Stimulated activated CD8-positive, alpha-beta memory T cell treated with anti-CD3 and anti-CD28 coated beads, Interleukin-15, amount 100 ng/mL, for 4 hours (primary cell): ENCODE measurements at regions not wholly inside any gene's neighbourhood (a gene's known extent, or its start where the extent isn't known, plus 50 kb on each side); places are given as distances from the start of the nearest gene placed in this dataset.
"Not testable (repeated sequence)": the region's sequence is repeated elsewhere in the genome, so short reads cannot be mapped to it uniquely, and the experiment has no call there.

Experiments used
- DNase-seq, 2 donors: peaks; one replicate each; pipeline ENCODE4 v3.0.0-alpha.2; 2020; ENCODE audit warnings: low read depth in 2 of 2

- DNase-seq, result no peak
These were observed 84.8 kb upstream of the HNF1B start for GRCh38 chr17:37829592-37830123.

GRCh38 chr17:37828651-37829124 is 83.8 kb upstream of the HNF1B start:
- DNase-seq, result no peak

GRCh38 chr17:37827905-37828650 is 83.2 kb upstream of the HNF1B start:
- no peak for DNase-seq

- DNase-seq, result no peak
These were observed 81.9 kb upstream of the HNF1B start for GRCh38 chr17:37826497-37827430.

- no peak for DNase-seq
These were observed 81.0 kb upstream of the HNF1B start for GRCh38 chr17:37825851-37826250.

- no peak for DNase-seq
These were observed 80.0 kb upstream of the HNF1B start for GRCh38 chr17:37824534-37825485.

- no peak for DNase-seq
These were observed 79.1 kb upstream of the HNF1B start for GRCh38 chr17:37823996-37824395.

GRCh38 chr17:37820995-37821713 is 76.3 kb upstream of the HNF1B start:
- no peak for DNase-seq

GRCh38 chr17:37820313-37820994 is 75.6 kb upstream of the HNF1B start:
- no peak for DNase-seq

- no peak for DNase-seq
These were observed 73.8 kb upstream of the HNF1B start for GRCh38 chr17:37818689-37819088.

- DNase-seq, result no peak
These were observed 72.1 kb upstream of the HNF1B start for GRCh38 chr17:37816950-37817349.

GRCh38 chr17:37815536-37815935 is 70.7 kb upstream of the HNF1B start:
- DNase-seq, result no peak

GRCh38 chr17:37813751-37814150 is 68.9 kb upstream of the HNF1B start:
- DNase-seq, result no peak

GRCh38 chr17:37808846-37809245 is 64.0 kb upstream of the HNF1B start:
- DNase-seq, result not testable (repeated sequence)

GRCh38 chr17:37802712-37803416 is 58.0 kb upstream of the HNF1B start:
- no peak for DNase-seq

- no peak for DNase-seq
These were observed 57.3 kb upstream of the HNF1B start for GRCh38 chr17:37802061-37802595.

- no peak for DNase-seq
These were observed 56.3 kb upstream of the HNF1B start for GRCh38 chr17:37801171-37801570.

GRCh38 chr17:37797206-37797605 is 52.3 kb upstream of the HNF1B start:
- no peak for DNase-seq

GRCh38 chr17:37796076-37796475 is 51.2 kb upstream of the HNF1B start:
- DNase-seq, result no peak
